ENCODE measurements at regions not wholly inside any gene's neighbourhood (a gene's known extent, or its start where the extent isn't known, plus 50 kb on each side); places are given as distances from the start of the nearest gene placed in this dataset.

- H3K4me1 Mint-ChIP-seq: no peaks in the 10 kb centered on the region
- H3K27ac Mint-ChIP-seq: no peak overlapping the region
- ATAC-seq: no peak
- H3K9me3 ChIP-seq (ENCODE audit: control insufficient read depth, low read length, poor library complexity, severe bottlenecking): no peaks in the 10 kb centered on the region
- DNase-seq: no peak
- H3K27me3 Mint-ChIP-seq: peaks cover 57% of the 10 kb centered on the region
- no peak overlapping the region for H3K4me3 Mint-ChIP-seq
- H3K36me3 Mint-ChIP-seq (ENCODE audit: low read depth): peaks cover 2% of the 10 kb centered on the region
These were observed 260.5 kb upstream of the IGF1R start for GRCh38 chr15:98387866-98388265.

- H3K27me3 Mint-ChIP-seq: peaks cover 38% of the 10 kb centered on the region
- no peaks in the 10 kb centered on the region for H3K4me1 Mint-ChIP-seq
- ATAC-seq (no peak), DNase-seq (no peak)
- H3K4me3 Mint-ChIP-seq: no peak overlapping the region
- no peak overlapping the region for H3K27ac Mint-ChIP-seq
- H3K36me3 Mint-ChIP-seq (ENCODE audit: low read depth): peaks cover 2% of the 10 kb centered on the region
- H3K9me3 ChIP-seq (ENCODE audit: control insufficient read depth, low read length, poor library complexity, severe bottlenecking): no peaks in the 10 kb centered on the region
These were observed 257.3 kb upstream of the IGF1R start for GRCh38 chr15:98390946-98391530.

GRCh38 chr15:98391568-98391967 is 256.8 kb upstream of the IGF1R start:
- ATAC-seq (no peak), DNase-seq (no peak)
- Mint-ChIP-seq H3K27me3 (peaks cover 32% of the 10 kb centered on the region), H3K27ac (no peak overlapping the region), H3K4me1 (no peaks in the 10 kb centered on the region), H3K4me3 (no peak overlapping the region), H3K36me3 (ENCODE audit: low read depth) (peaks cover 2% of the 10 kb centered on the region)
- no peaks in the 10 kb centered on the region for H3K9me3 ChIP-seq (ENCODE audit: control insufficient read depth, low read length, poor library complexity, severe bottlenecking)

GRCh38 chr15:98393471-98393870 is 254.9 kb upstream of the IGF1R start:
- peaks cover 32% of the 10 kb centered on the region for H3K27me3 Mint-ChIP-seq
- DNase-seq: no peak
- ATAC-seq: no peak
- H3K36me3 Mint-ChIP-seq (ENCODE audit: low read depth): peaks cover 2% of the 10 kb centered on the region
- no peak overlapping the region for H3K27ac Mint-ChIP-seq
- no peaks in the 10 kb centered on the region for H3K4me1 Mint-ChIP-seq
- no peak overlapping the region for H3K4me3 Mint-ChIP-seq
- no peaks in the 10 kb centered on the region for H3K9me3 ChIP-seq (ENCODE audit: control insufficient read depth, low read length, poor library complexity, severe bottlenecking)

GRCh38 chr15:98394546-98394945 is 253.8 kb upstream of the IGF1R start:
- Mint-ChIP-seq H3K27ac (no peak overlapping the region), H3K4me3 (no peak overlapping the region), H3K27me3 (peaks cover 37% of the 10 kb centered on the region), H3K4me1 (no peaks in the 10 kb centered on the region), H3K36me3 (ENCODE audit: low read depth) (peaks cover 2% of the 10 kb centered on the region)
- H3K9me3 ChIP-seq (ENCODE audit: control insufficient read depth, low read length, poor library complexity, severe bottlenecking): no peaks in the 10 kb centered on the region
- DNase-seq (no peak), ATAC-seq (no peak)

GRCh38 chr15:98395974-98396610 is 252.2 kb upstream of the IGF1R start:
- H3K4me3 Mint-ChIP-seq: no peak overlapping the region

GRCh38 chr15:98397419-98397818 is 250.9 kb upstream of the IGF1R start:
- DNase-seq: no peak
- Mint-ChIP-seq H3K27me3 (peaks cover 31% of the 10 kb centered on the region), H3K36me3 (ENCODE audit: low read depth) (no peaks in the 10 kb centered on the region), H3K4me3 (no peak overlapping the region), H3K27ac (no peak overlapping the region), H3K4me1 (no peaks in the 10 kb centered on the region)
- no peaks in the 10 kb centered on the region for H3K9me3 ChIP-seq (ENCODE audit: control insufficient read depth, low read length, poor library complexity, severe bottlenecking)
- ATAC-seq: no peak

More at GRCh38 chr15:98395974-98396610, 252.2 kb upstream of the IGF1R start:
- no peaks in the 10 kb centered on the region for H3K36me3 Mint-ChIP-seq (ENCODE audit: low read depth)
- no peak overlapping the region for H3K27ac Mint-ChIP-seq
- peaks cover 29% of the 10 kb centered on the region for H3K27me3 Mint-ChIP-seq
- no peak for DNase-seq
- no peaks in the 10 kb centered on the region for H3K9me3 ChIP-seq (ENCODE audit: control insufficient read depth, low read length, poor library complexity, severe bottlenecking)
- no peak for ATAC-seq
- H3K4me1 Mint-ChIP-seq: no peaks in the 10 kb centered on the region

GRCh38 chr15:98398056-98398455 is 250.3 kb upstream of the IGF1R start:
- ATAC-seq: no peak
- Mint-ChIP-seq H3K4me3 (no peak overlapping the region), H3K4me1 (no peaks in the 10 kb centered on the region), H3K27ac (no peak overlapping the region), H3K27me3 (peaks cover 26% of the 10 kb centered on the region), H3K36me3 (ENCODE audit: low read depth) (no peaks in the 10 kb centered on the region)
- no peak for DNase-seq
- no peaks in the 10 kb centered on the region for H3K9me3 ChIP-seq (ENCODE audit: control insufficient read depth, low read length, poor library complexity, severe bottlenecking)

- H3K9me3 ChIP-seq (ENCODE audit: control insufficient read depth, low read length, poor library complexity, severe bottlenecking): no peaks in the 10 kb centered on the region
- Mint-ChIP-seq H3K36me3 (ENCODE audit: low read depth) (no peaks in the 10 kb centered on the region), H3K4me3 (no peak overlapping the region), H3K4me1 (no peaks in the 10 kb centered on the region), H3K27me3 (peaks cover 29% of the 10 kb centered on the region), H3K27ac (no peak overlapping the region)
- ATAC-seq (no peak), DNase-seq (no peak)
These were observed 249.5 kb upstream of the IGF1R start for GRCh38 chr15:98398886-98399285.

GRCh38 chr15:98400120-98400519 is 248.2 kb upstream of the IGF1R start:
- Mint-ChIP-seq H3K36me3 (ENCODE audit: low read depth) (no peaks in the 10 kb centered on the region), H3K4me3 (no peak overlapping the region), H3K4me1 (peaks cover 2% of the 10 kb centered on the region), H3K27ac (no peak overlapping the region), H3K27me3 (peaks cover 31% of the 10 kb centered on the region)
- ATAC-seq (no peak), DNase-seq (no peak)
- H3K9me3 ChIP-seq (ENCODE audit: control insufficient read depth, low read length, poor library complexity, severe bottlenecking): no peaks in the 10 kb centered on the region

GRCh38 chr15:98401029-98401428 is 247.3 kb upstream of the IGF1R start:
- Mint-ChIP-seq H3K27me3 (peaks cover 31% of the 10 kb centered on the region), H3K36me3 (ENCODE audit: low read depth) (no peaks in the 10 kb centered on the region), H3K4me1 (peaks cover 2% of the 10 kb centered on the region), H3K4me3 (no peak overlapping the region), H3K27ac (no peak overlapping the region)
- no peak for DNase-seq
- no peaks in the 10 kb centered on the region for H3K9me3 ChIP-seq (ENCODE audit: control insufficient read depth, low read length, poor library complexity, severe bottlenecking)
- ATAC-seq: no peak

GRCh38 chr15:98402486-98402885 is 245.9 kb upstream of the IGF1R start:
- H3K36me3 Mint-ChIP-seq (ENCODE audit: low read depth): no peaks in the 10 kb centered on the region
- ATAC-seq (no peak), DNase-seq (no peak)
- no peak overlapping the region for H3K27ac Mint-ChIP-seq
- peaks cover 34% of the 10 kb centered on the region for H3K27me3 Mint-ChIP-seq
- no peaks in the 10 kb centered on the region for H3K9me3 ChIP-seq (ENCODE audit: control insufficient read depth, low read length, poor library complexity, severe bottlenecking)
- H3K4me1 Mint-ChIP-seq: peaks cover 2% of the 10 kb centered on the region
- no peak overlapping the region for H3K4me3 Mint-ChIP-seq

GRCh38 chr15:98403169-98403568 is 245.2 kb upstream of the IGF1R start:
- DNase-seq (no peak), ATAC-seq (no peak)
- Mint-ChIP-seq H3K27me3 (peaks cover 29% of the 10 kb centered on the region), H3K27ac (no peak overlapping the region), H3K4me3 (no peak overlapping the region), H3K4me1 (peaks cover 2% of the 10 kb centered on the region), H3K36me3 (ENCODE audit: low read depth) (no peaks in the 10 kb centered on the region)
- no peaks in the 10 kb centered on the region for H3K9me3 ChIP-seq (ENCODE audit: control insufficient read depth, low read length, poor library complexity, severe bottlenecking)

GRCh38 chr15:98403569-98403968 is 244.8 kb upstream of the IGF1R start:
- H3K27me3 Mint-ChIP-seq: peaks cover 25% of the 10 kb centered on the region
- DNase-seq: no peak
- ATAC-seq: no peak
- H3K4me1 Mint-ChIP-seq: peaks cover 2% of the 10 kb centered on the region
- no peak overlapping the region for H3K27ac Mint-ChIP-seq
- no peaks in the 10 kb centered on the region for H3K36me3 Mint-ChIP-seq (ENCODE audit: low read depth)
- H3K4me3 Mint-ChIP-seq: no peak overlapping the region
- no peaks in the 10 kb centered on the region for H3K9me3 ChIP-seq (ENCODE audit: control insufficient read depth, low read length, poor library complexity, severe bottlenecking)

All from T-helper 17 cell (primary cell).